ENCODE measurements at regions not wholly inside any gene's neighbourhood (a gene's known extent, or its start where the extent isn't known, plus 50 kb on each side); places are given as distances from the start of the nearest gene placed in this dataset.

DNA sequence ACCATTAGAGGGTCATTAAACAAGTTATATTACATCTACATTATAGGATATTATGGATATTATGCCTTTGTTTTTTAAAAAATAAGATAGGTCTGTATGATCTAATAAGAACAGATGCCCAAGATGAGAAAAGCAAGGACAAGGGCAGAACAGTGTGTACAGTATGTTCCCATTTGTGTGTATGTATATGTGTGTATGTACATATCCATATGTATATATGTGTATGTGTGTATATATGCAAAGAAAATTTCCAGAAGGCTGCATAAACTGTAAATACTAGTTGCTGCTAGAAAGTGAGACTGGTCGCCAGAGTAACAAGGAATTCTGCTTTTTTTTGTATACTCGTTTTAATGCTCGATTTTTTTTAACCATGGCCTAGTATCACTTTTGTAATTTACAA, 58.1 kb upstream of the GLIS3 start:
- in situ Hi-C loops (cut with MboI) (loop anchor here (25.0 kb wide), 1 partner anchor 1496 kb away; no protein-coding TSS in a partner anchor), intact Hi-C loops (cut with micrococcal nuclease; ENCODE audit: unreplicated experiment) (no loop called here)
- Histone ChIP-seq H4K20me1 (ENCODE audit: control insufficient read depth, insufficient read depth) (no peaks in the 10 kb centered on the region), H3K27ac (ENCODE audit: control insufficient read depth, insufficient read depth) (no peak overlapping the region), H3K36me3 (ENCODE audit: control insufficient read depth in 2 of 2, insufficient read depth in 2 of 2, low read length in 1 of 2) (no peaks in the 10 kb centered on the region), H3K27me3 (replicated peaks in 1 of 2; ENCODE audit: control insufficient read depth in 2 of 2, insufficient read depth in 2 of 2, low read length in 1 of 2) (peaks cover 0 to 3% of the 10 kb centered on the region in 2 experiments; a peak in 1 of 4 replicates), H2AFZ (ENCODE audit: control insufficient read depth, low read depth, low read length) (no peak overlapping the region), H3K9ac (ENCODE audit: control insufficient read depth, insufficient read depth, low read length) (no peak overlapping the region), H3K4me1 (ENCODE audit: control insufficient read depth, insufficient read depth, low read length) (no peaks in the 10 kb centered on the region), H3K79me2 (ENCODE audit: control insufficient read depth, insufficient read depth, low read length) (no peaks in the 10 kb centered on the region), H3K4me3 (no peak overlapping the region), H3K9me3 (replicated peaks; ENCODE audit: control insufficient read depth, insufficient read depth, low read length) (no peaks in the 10 kb centered on the region), H3K4me2 (ENCODE audit: control insufficient read depth, insufficient read depth) (no peak overlapping the region)
- ChIA-PET CTCF (interaction anchor here (1.3 kb wide), 1 partner anchor 44 kb away, joined by 4 read pairs; no protein-coding TSS in a partner anchor), SMC1A (ENCODE audit: uncharacterized antibody, unreplicated experiment) (no interaction called here), POLR2A (no interaction called here), RAD21 (ENCODE audit: unreplicated experiment) (no interaction called here)
- TF ChIP-seq, protein P1, sequence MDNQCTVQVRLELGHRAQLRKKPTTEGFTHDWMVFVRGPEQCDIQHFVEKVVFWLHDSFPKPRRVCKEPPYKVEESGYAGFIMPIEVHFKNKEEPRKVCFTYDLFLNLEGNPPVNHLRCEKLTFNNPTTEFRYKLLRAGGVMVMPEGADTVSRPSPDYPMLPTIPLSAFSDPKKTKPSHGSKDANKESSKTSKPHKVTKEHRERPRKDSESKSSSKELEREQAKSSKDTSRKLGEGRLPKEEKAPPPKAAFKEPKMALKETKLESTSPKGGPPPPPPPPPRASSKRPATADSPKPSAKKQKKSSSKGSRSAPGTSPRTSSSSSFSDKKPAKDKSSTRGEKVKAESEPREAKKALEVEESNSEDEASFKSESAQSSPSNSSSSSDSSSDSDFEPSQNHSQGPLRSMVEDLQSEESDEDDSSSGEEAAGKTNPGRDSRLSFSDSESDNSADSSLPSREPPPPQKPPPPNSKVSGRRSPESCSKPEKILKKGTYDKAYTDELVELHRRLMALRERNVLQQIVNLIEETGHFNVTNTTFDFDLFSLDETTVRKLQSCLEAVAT (IDR thresholded peaks at IDR 0.05), result no peak
- BruUV-seq (replicated peaks), result no TSS peak
- no peak for ATAC-seq
- no peak for FAIRE-seq
- DNase-seq (ENCODE audit: low read depth, low spot score), result no peak
- 59% methylated on average over 3 of the region's 3 CpGs for whole genome bisulfite sequencing (ENCODE audit: insufficient coverage, insufficient replicate concordance, low lambda C conversion rate, missing lambda C conversion rate)

GRCh38 chr9:4356306-4356705, 56.4 kb upstream of the GLIS3 start:
- no peak for FAIRE-seq
- H3K9ac ChIP-seq (ENCODE audit: control insufficient read depth, insufficient read depth, low read length), result no peak overlapping the region
- ChIA-PET SMC1A (ENCODE audit: uncharacterized antibody, unreplicated experiment) (interaction anchor here (0.7 to 1.4 kb wide), 3 partner anchors 10 to 961 kb away, joined by 3 to 4 read pairs (median 3); no protein-coding TSS in a partner anchor), POLR2A (no interaction called here), CTCF (interaction anchor here (0.8 to 2.4 kb wide), 3 partner anchors 10 to 197 kb away, joined by 3 to 15 read pairs (median 4); no protein-coding TSS in a partner anchor), RAD21 (ENCODE audit: unreplicated experiment) (no interaction called here)
- in situ Hi-C loops (cut with MboI), result loop anchor here (25.0 kb wide), 1 partner anchor 1494 kb away; no protein-coding TSS in a partner anchor
- ATAC-seq, result no peak
- intact Hi-C loops (cut with micrococcal nuclease; ENCODE audit: unreplicated experiment), result no loop called here
- no peak for TF ChIP-seq HDAC6 (IDR thresholded peaks at IDR 0.05; ENCODE audit: unreplicated experiment)
- no peak overlapping the region for H2AFZ ChIP-seq (ENCODE audit: control insufficient read depth, low read depth, low read length)
- no peaks in the 10 kb centered on the region for H3K4me1 ChIP-seq (ENCODE audit: control insufficient read depth, insufficient read depth, low read length)
- H3K27me3 ChIP-seq (replicated peaks in 1 of 2; ENCODE audit: control insufficient read depth in 2 of 2, insufficient read depth in 2 of 2, low read length in 1 of 2), result peaks cover 0 to 3% of the 10 kb centered on the region in 2 experiments; a peak in 1 of 4 replicates
- WGBS (ENCODE audit: insufficient coverage, insufficient replicate concordance, low lambda C conversion rate, missing lambda C conversion rate), result 19% methylated on average over 2 of the region's 2 CpGs
- no peak overlapping the region for H3K4me2 ChIP-seq (ENCODE audit: control insufficient read depth, insufficient read depth)
- BruUV-seq (replicated peaks), result no TSS peak
- H3K36me3 ChIP-seq (ENCODE audit: control insufficient read depth in 2 of 2, insufficient read depth in 2 of 2, low read length in 1 of 2), result no peaks in the 10 kb centered on the region
- no peak overlapping the region for H3K4me3 ChIP-seq
- no peaks in the 10 kb centered on the region for H3K9me3 ChIP-seq (replicated peaks; ENCODE audit: control insufficient read depth, insufficient read depth, low read length)
- no peaks in the 10 kb centered on the region for H4K20me1 ChIP-seq (ENCODE audit: control insufficient read depth, insufficient read depth)
- H3K79me2 ChIP-seq (ENCODE audit: control insufficient read depth, insufficient read depth, low read length), result no peaks in the 10 kb centered on the region
- no peak for DNase-seq (ENCODE audit: low read depth, low spot score)
- H3K27ac ChIP-seq (ENCODE audit: control insufficient read depth, insufficient read depth), result no peak overlapping the region
